GM12878 (cell line): ENCODE measurements at regions not wholly inside any gene's neighbourhood (a gene's known extent, or its start where the extent isn't known, plus 50 kb on each side); places are given as distances from the start of the nearest gene placed in this dataset.

Experiments used
- EGR1 ChIP-seq, 2 experiments: IDR thresholded peaks; 1 replicate in 1 of 2; 2 replicates in 1 of 2; pipeline ENCODE4 v1.6.1; 2011 to 2012; ENCODE audit warnings: low read depth in 2 of 2, low read length in 2 of 2, borderline replicate concordance in 1 of 2, mild to moderate bottlenecking in 1 of 2, moderate library complexity in 1 of 2
- HCFC1 ChIP-seq: fragments of 150-350 bp; IDR thresholded peaks from 2 replicates; pipeline ENCODE4 v1.6.1; 2014; ENCODE audit warnings: low read length
- MYC ChIP-seq: IDR thresholded peaks from 2 replicates; pipeline ENCODE4 v1.6.1; 2011; ENCODE audit warnings: mild to moderate bottlenecking, low read length, moderate library complexity, inconsistent platforms; ENCODE audit not compliant: insufficient read depth, insufficient replicate concordance, insufficient read length, severe bottlenecking
- POLR2AphosphoS2 ChIP-seq: IDR thresholded peaks from 2 replicates; pipeline ENCODE4 v1.6.1; 2011; ENCODE audit warnings: low read depth, mild to moderate bottlenecking, low read length, improper control_type of control experiment, moderate library complexity
- SUPT20H ChIP-seq: IDR thresholded peaks from 2 replicates; pipeline ENCODE4 v1.6.1; 2011; ENCODE audit warnings: low read depth, mild to moderate bottlenecking, low read length, moderate library complexity, borderline replicate concordance; ENCODE audit not compliant: control insufficient read depth
- TBL1XR1 ChIP-seq: IDR thresholded peaks from 2 replicates; pipeline ENCODE4 v1.6.1; 2012; ENCODE audit warnings: low read depth, low read length, improper control_type of control experiment
- ZNF207 ChIP-seq: fragments of 450-650 bp; IDR thresholded peaks from 2 replicates; pipeline ENCODE4 v1.6.1; 2014; ENCODE audit warnings: antibody characterized with exemption, mild to moderate bottlenecking, borderline replicate concordance
- TF ChIP-seq, protein P1 (sequence below): fragments of 450-650 bp; conservative IDR thresholded peaks from 2 replicates; pipeline ENCODE4 v1.6.1; 2017; ENCODE audit warnings: mild to moderate bottlenecking, moderate library complexity
- TF ChIP-seq, protein P2 (sequence below): fragments of 150-350 bp; IDR thresholded peaks from 2 replicates; pipeline ENCODE4 v1.6.1; 2014; ENCODE audit warnings: mild to moderate bottlenecking, low read depth, low read length

DNA sequence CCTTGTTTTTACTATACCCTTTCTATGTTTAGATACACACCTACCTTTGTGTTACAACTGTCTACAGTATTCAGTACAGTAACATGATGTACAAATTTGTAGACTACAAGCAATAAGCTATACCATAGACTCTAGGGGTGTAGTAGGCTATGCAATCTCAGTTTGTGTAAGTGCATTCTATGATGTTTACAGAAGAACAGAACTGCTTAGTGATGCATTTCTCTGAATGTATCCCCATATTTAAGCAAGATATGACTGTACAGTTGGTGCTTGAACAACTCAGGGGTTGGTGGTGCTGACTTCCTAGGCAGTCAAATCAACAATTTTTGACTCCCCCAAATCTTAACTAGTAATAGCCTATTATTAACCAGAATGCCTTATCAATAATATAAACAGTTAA lies 467.1 kb upstream of the TGFBR2 start (continued):
- TF ChIP-seq HCFC1: no peak
- no peak for TF ChIP-seq MYC
- no peak for TF ChIP-seq POLR2AphosphoS2
- TF ChIP-seq, protein P1, sequence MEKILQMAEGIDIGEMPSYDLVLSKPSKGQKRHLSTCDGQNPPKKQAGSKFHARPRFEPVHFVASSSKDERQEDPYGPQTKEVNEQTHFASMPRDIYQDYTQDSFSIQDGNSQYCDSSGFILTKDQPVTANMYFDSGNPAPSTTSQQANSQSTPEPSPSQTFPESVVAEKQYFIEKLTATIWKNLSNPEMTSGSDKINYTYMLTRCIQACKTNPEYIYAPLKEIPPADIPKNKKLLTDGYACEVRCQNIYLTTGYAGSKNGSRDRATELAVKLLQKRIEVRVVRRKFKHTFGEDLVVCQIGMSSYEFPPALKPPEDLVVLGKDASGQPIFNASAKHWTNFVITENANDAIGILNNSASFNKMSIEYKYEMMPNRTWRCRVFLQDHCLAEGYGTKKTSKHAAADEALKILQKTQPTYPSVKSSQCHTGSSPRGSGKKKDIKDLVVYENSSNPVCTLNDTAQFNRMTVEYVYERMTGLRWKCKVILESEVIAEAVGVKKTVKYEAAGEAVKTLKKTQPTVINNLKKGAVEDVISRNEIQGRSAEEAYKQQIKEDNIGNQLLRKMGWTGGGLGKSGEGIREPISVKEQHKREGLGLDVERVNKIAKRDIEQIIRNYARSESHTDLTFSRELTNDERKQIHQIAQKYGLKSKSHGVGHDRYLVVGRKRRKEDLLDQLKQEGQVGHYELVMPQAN: no peak
- no peak for TF ChIP-seq EGR1 (IDR thresholded peaks at IDR 0.05; ENCODE audit: borderline replicate concordance in 1 of 2, low read depth in 2 of 2, low read length in 2 of 2)
- TF ChIP-seq ZNF207: no peak
- TF ChIP-seq, protein P2, sequence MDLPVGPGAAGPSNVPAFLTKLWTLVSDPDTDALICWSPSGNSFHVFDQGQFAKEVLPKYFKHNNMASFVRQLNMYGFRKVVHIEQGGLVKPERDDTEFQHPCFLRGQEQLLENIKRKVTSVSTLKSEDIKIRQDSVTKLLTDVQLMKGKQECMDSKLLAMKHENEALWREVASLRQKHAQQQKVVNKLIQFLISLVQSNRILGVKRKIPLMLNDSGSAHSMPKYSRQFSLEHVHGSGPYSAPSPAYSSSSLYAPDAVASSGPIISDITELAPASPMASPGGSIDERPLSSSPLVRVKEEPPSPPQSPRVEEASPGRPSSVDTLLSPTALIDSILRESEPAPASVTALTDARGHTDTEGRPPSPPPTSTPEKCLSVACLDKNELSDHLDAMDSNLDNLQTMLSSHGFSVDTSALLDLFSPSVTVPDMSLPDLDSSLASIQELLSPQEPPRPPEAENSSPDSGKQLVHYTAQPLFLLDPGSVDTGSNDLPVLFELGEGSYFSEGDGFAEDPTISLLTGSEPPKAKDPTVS: no peak
- no peak for TF ChIP-seq SUPT20H
- TF ChIP-seq TBL1XR1: no peak
